WTC11 (cell line): ENCODE measurements at regions not wholly inside any gene's neighbourhood (a gene's known extent, or its start where the extent isn't known, plus 50 kb on each side); places are given as distances from the start of the nearest gene placed in this dataset.

Experiments
- ATAC-seq: fragments of 200-7000 bp; cut with Tn5 transposase; 2 replicates; pipeline ENCODE4 v1.10.0; 2021; ENCODE audit warnings: mild to moderate bottlenecking, moderate library complexity
- CTCF ChIA-PET: fragments of 300-600 bp; sonication (Branson Sonifier 250); formaldehyde crosslinking; loops from one replicate; lab custom pipeline; 2021; ENCODE audit warnings: antibody characterized with exemption; lab: Charles Lee
- POLR2A ChIA-PET: fragments of 350-600 bp; sonication (Branson Sonifier 250); formaldehyde crosslinking; loops from one replicate; lab custom pipeline; 2021; ENCODE audit warnings: antibody characterized with exemption; lab: Charles Lee
- DNase-seq: peaks from one replicate; pipeline ENCODE4 v3.0.0; 2021; ENCODE audit warnings: low spot score
- H3K27ac Mint-ChIP-seq: 2 replicates; pipeline ENCODE4 v1.8.0; 2021; ENCODE audit warnings: mixed read lengths
- H3K27me3 Mint-ChIP-seq: 2 replicates; pipeline ENCODE4 v1.8.0; 2021; ENCODE audit warnings: low read depth, mild to moderate bottlenecking, moderate library complexity, mixed read lengths
- H3K36me3 Mint-ChIP-seq: 2 replicates; pipeline ENCODE4 v1.8.0; 2021; ENCODE audit warnings: mixed read lengths
- H3K4me1 Mint-ChIP-seq: 2 replicates; pipeline ENCODE4 v1.8.0; 2022; ENCODE audit warnings: mixed read lengths
- H3K4me3 Mint-ChIP-seq: 2 replicates; pipeline ENCODE4 v1.8.0; 2021; ENCODE audit warnings: mild to moderate bottlenecking, moderate library complexity, mixed read lengths
- H3K9me3 Mint-ChIP-seq: 2 replicates; pipeline ENCODE4 v1.8.0; 2021; ENCODE audit warnings: mixed read lengths
- CREM ChIP-seq: sonication (generic); formaldehyde crosslinking; IDR thresholded peaks from 2 replicates; pipeline ENCODE4 v1.8.1; 2022; ENCODE audit warnings: mild to moderate bottlenecking, missing genetic modification reagents, moderate library complexity
- ERG ChIP-seq: fragments of 250-450 bp; sonication (Bioruptor Pico); IDR thresholded peaks from 2 replicates; pipeline ENCODE4 v1.8.0; 2021; ENCODE audit warnings: mild to moderate bottlenecking
- FOXK1 ChIP-seq: sonication (generic); formaldehyde crosslinking; IDR thresholded peaks from 2 replicates; pipeline ENCODE4 v1.8.0; 2022; ENCODE audit warnings: mild to moderate bottlenecking, moderate library complexity, missing genetic modification reagents
- FOXP1 ChIP-seq: sonication (generic); formaldehyde crosslinking; IDR thresholded peaks from 2 replicates; pipeline ENCODE4 v1.8.0; 2022; ENCODE audit warnings: missing genetic modification reagents, mild to moderate bottlenecking, moderate library complexity, borderline replicate concordance
- GABPB1 ChIP-seq: sonication (generic); formaldehyde crosslinking; IDR thresholded peaks from 2 replicates; pipeline ENCODE4 v1.8.1; 2023; ENCODE audit warnings: mild to moderate bottlenecking, missing genetic modification reagents
- GRHL2 ChIP-seq: fragments of 250-450 bp; sonication (Bioruptor Pico); IDR thresholded peaks from 2 replicates; pipeline ENCODE4 v1.8.0; 2022; ENCODE audit warnings: mild to moderate bottlenecking, moderate library complexity; ENCODE audit not compliant: insufficient replicate concordance, severe bottlenecking
- MYBL2 ChIP-seq: sonication (generic); formaldehyde crosslinking; IDR thresholded peaks from 2 replicates; pipeline ENCODE4 v1.8.1; 2023; ENCODE audit warnings: mild to moderate bottlenecking, moderate library complexity, missing genetic modification reagents
- PRRX2 ChIP-seq: fragments of 250-450 bp; sonication (Bioruptor Pico); IDR thresholded peaks from 2 replicates; pipeline ENCODE4 v1.8.0; 2021; ENCODE audit warnings: mild to moderate bottlenecking
- SMAD3 ChIP-seq: sonication (generic); formaldehyde crosslinking; IDR thresholded peaks from 2 replicates; pipeline ENCODE4 v1.8.0; 2022; ENCODE audit warnings: missing genetic modification reagents, mild to moderate bottlenecking, borderline replicate concordance
- SMAD4 ChIP-seq: sonication (generic); formaldehyde crosslinking; IDR thresholded peaks from 2 replicates; pipeline ENCODE4 v1.8.0; 2022; ENCODE audit warnings: mild to moderate bottlenecking, missing genetic modification reagents
- SOX15 ChIP-seq: fragments of 250-450 bp; sonication (Bioruptor Pico); IDR thresholded peaks from 2 replicates; pipeline ENCODE4 v1.9.0; 2021; ENCODE audit warnings: mild to moderate bottlenecking
- TCF7 ChIP-seq: sonication (generic); formaldehyde crosslinking; IDR thresholded peaks from 2 replicates; pipeline ENCODE4 v1.8.0; 2022; ENCODE audit warnings: mild to moderate bottlenecking, low read depth, missing genetic modification reagents, moderate library complexity
- TEAD1 ChIP-seq: sonication (generic); formaldehyde crosslinking; IDR thresholded peaks from 2 replicates; pipeline ENCODE4 v1.8.0; 2022; ENCODE audit warnings: mild to moderate bottlenecking, missing genetic modification reagents
- ZNF425 ChIP-seq: fragments of 250-450 bp; sonication (Bioruptor Pico); conservative IDR thresholded peaks from 2 replicates; pipeline ENCODE4 v1.9.0; 2021; ENCODE audit warnings: mild to moderate bottlenecking
- TF ChIP-seq, protein P1 (sequence below): sonication (generic); formaldehyde crosslinking; IDR thresholded peaks from 2 replicates; pipeline ENCODE4 v1.8.0; 2023; ENCODE audit warnings: missing genetic modification reagents, mild to moderate bottlenecking, borderline replicate concordance
- TF ChIP-seq, protein P2 (sequence below): sonication (generic); formaldehyde crosslinking; IDR thresholded peaks from 2 replicates; pipeline ENCODE4 v1.8.1; 2022; ENCODE audit warnings: missing genetic modification reagents, borderline replicate concordance
- TF ChIP-seq, protein P3 (sequence below): sonication (generic); formaldehyde crosslinking; IDR thresholded peaks from 2 replicates; pipeline ENCODE4 v1.8.0; 2022; ENCODE audit warnings: mild to moderate bottlenecking, missing genetic modification reagents
- TF ChIP-seq, protein P4 (sequence below): sonication (generic); formaldehyde crosslinking; IDR thresholded peaks from 2 replicates; pipeline ENCODE4 v1.8.0; 2022; ENCODE audit warnings: missing genetic modification reagents

- TF ChIP-seq, protein P1, sequence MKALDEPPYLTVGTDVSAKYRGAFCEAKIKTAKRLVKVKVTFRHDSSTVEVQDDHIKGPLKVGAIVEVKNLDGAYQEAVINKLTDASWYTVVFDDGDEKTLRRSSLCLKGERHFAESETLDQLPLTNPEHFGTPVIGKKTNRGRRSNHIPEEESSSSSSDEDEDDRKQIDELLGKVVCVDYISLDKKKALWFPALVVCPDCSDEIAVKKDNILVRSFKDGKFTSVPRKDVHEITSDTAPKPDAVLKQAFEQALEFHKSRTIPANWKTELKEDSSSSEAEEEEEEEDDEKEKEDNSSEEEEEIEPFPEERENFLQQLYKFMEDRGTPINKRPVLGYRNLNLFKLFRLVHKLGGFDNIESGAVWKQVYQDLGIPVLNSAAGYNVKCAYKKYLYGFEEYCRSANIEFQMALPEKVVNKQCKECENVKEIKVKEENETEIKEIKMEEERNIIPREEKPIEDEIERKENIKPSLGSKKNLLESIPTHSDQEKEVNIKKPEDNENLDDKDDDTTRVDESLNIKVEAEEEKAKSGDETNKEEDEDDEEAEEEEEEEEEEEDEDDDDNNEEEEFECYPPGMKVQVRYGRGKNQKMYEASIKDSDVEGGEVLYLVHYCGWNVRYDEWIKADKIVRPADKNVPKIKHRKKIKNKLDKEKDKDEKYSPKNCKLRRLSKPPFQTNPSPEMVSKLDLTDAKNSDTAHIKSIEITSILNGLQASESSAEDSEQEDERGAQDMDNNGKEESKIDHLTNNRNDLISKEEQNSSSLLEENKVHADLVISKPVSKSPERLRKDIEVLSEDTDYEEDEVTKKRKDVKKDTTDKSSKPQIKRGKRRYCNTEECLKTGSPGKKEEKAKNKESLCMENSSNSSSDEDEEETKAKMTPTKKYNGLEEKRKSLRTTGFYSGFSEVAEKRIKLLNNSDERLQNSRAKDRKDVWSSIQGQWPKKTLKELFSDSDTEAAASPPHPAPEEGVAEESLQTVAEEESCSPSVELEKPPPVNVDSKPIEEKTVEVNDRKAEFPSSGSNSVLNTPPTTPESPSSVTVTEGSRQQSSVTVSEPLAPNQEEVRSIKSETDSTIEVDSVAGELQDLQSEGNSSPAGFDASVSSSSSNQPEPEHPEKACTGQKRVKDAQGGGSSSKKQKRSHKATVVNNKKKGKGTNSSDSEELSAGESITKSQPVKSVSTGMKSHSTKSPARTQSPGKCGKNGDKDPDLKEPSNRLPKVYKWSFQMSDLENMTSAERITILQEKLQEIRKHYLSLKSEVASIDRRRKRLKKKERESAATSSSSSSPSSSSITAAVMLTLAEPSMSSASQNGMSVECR (CRISPR knock-in tag), result no peak
- TF ChIP-seq GABPB1 (no peak), ZNF425 (no peak), PRRX2 (CRISPR knock-in tag) (no peak), GRHL2 (CRISPR knock-in tag) (no peak)
- H3K27me3 Mint-ChIP-seq, result no peaks in the 10 kb centered on the region; the same call in 1 of the 2 replicates
- ChIA-PET CTCF (no interaction called here), POLR2A (no interaction called here)
- peaks cover 19% of the 10 kb centered on the region for H3K9me3 Mint-ChIP-seq
- no peak overlapping the region for H3K4me3 Mint-ChIP-seq
- H3K4me1 Mint-ChIP-seq, result no peaks in the 10 kb centered on the region
- H3K36me3 Mint-ChIP-seq, result peaks cover 7% of the 10 kb centered on the region
- DNase-seq (no peak), ATAC-seq (no peak)
- no peak overlapping the region for H3K27ac Mint-ChIP-seq
Measured at GRCh38 chrX:127577884-127578283, 474.3 kb downstream of the ACTRT1 start.

DNA sequence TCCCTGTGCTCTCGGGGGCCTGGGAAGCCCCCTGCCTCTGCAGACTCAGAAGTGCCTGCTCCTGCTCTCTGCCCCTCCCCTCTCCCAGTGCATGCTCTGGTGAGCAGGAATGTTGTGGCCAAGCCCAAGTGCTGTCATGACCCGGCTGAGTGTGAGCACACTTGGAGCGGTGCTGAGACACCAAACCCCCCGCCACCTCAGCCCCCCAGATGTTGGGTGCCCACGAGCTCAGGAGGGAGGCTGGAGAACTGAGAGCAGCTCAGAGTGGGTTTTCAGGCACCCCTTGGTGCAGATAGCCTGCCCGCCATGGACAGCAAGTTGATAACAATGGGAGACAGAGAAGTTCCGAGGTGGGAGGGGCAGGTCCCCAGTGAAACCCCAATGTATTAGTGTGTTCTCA lies 477.4 kb downstream of the ACTRT1 start:
- CTCF ChIA-PET, result no interaction called here
- no peak for DNase-seq
- H3K9me3 Mint-ChIP-seq, result peaks cover 11% of the 10 kb centered on the region
- H3K27me3 Mint-ChIP-seq, result no peaks in the 10 kb centered on the region
- TF ChIP-seq ERG (no peak), FOXP1 (CRISPR knock-in tag) (no peak), MYBL2 (CRISPR knock-in tag) (no peak), SOX15 (no peak), SMAD3 (CRISPR knock-in tag) (no peak), CREM (CRISPR knock-in tag) (no peak), FOXK1 (CRISPR knock-in tag) (no peak), TCF7 (CRISPR knock-in tag) (no peak), SMAD4 (CRISPR knock-in tag) (no peak)
- TF ChIP-seq, all 79 proteins: peak for 0
- POLR2A ChIA-PET, result no interaction called here
- Mint-ChIP-seq H3K27ac (no peak overlapping the region), H3K36me3 (peaks cover 7% of the 10 kb centered on the region), H3K4me1 (peaks cover 20% of the 10 kb centered on the region), H3K4me3 (no peak overlapping the region)
- no peak for ATAC-seq

GRCh38 chrX:127572471-127572870 lies 479.7 kb downstream of the ACTRT1 start:
- ChIA-PET CTCF (no interaction called here), POLR2A (no interaction called here)
- Mint-ChIP-seq H3K4me1 (peaks cover 29% of the 10 kb centered on the region), H3K4me3 (no peak overlapping the region), H3K27ac (no peak overlapping the region), H3K9me3 (peaks cover 11% of the 10 kb centered on the region), H3K27me3 (no peaks in the 10 kb centered on the region), H3K36me3 (peaks cover 7% of the 10 kb centered on the region)
- TF ChIP-seq, protein P2, sequence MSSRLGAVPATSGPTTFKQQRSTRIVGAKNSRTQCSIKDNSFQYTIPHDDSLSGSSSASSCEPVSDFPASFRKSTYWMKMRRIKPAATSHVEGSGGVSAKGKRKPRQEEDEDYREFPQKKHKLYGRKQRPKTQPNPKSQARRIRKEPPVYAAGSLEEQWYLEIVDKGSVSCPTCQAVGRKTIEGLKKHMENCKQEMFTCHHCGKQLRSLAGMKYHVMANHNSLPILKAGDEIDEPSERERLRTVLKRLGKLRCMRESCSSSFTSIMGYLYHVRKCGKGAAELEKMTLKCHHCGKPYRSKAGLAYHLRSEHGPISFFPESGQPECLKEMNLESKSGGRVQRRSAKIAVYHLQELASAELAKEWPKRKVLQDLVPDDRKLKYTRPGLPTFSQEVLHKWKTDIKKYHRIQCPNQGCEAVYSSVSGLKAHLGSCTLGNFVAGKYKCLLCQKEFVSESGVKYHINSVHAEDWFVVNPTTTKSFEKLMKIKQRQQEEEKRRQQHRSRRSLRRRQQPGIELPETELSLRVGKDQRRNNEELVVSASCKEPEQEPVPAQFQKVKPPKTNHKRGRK (CRISPR knock-in tag), result no peak
- TF ChIP-seq TEAD1, result no peak
- TF ChIP-seq, protein P3, sequence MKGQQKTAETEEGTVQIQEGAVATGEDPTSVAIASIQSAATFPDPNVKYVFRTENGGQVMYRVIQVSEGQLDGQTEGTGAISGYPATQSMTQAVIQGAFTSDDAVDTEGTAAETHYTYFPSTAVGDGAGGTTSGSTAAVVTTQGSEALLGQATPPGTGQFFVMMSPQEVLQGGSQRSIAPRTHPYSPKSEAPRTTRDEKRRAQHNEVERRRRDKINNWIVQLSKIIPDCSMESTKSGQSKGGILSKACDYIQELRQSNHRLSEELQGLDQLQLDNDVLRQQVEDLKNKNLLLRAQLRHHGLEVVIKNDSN, result no peak
- TF ChIP-seq, protein P4, sequence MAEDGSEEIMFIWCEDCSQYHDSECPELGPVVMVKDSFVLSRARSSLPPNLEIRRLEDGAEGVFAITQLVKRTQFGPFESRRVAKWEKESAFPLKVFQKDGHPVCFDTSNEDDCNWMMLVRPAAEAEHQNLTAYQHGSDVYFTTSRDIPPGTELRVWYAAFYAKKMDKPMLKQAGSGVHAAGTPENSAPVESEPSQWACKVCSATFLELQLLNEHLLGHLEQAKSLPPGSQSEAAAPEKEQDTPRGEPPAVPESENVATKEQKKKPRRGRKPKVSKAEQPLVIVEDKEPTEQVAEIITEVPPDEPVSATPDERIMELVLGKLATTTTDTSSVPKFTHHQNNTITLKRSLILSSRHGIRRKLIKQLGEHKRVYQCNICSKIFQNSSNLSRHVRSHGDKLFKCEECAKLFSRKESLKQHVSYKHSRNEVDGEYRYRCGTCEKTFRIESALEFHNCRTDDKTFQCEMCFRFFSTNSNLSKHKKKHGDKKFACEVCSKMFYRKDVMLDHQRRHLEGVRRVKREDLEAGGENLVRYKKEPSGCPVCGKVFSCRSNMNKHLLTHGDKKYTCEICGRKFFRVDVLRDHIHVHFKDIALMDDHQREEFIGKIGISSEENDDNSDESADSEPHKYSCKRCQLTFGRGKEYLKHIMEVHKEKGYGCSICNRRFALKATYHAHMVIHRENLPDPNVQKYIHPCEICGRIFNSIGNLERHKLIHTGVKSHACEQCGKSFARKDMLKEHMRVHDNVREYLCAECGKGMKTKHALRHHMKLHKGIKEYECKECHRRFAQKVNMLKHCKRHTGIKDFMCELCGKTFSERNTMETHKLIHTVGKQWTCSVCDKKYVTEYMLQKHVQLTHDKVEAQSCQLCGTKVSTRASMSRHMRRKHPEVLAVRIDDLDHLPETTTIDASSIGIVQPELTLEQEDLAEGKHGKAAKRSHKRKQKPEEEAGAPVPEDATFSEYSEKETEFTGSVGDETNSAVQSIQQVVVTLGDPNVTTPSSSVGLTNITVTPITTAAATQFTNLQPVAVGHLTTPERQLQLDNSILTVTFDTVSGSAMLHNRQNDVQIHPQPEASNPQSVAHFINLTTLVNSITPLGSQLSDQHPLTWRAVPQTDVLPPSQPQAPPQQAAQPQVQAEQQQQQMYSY, result no peak
- DNase-seq, result no peak
- ATAC-seq, result no peak
